PFSK-1 (cell line): ENCODE measurements at regions not wholly inside any gene's neighbourhood (a gene's known extent, or its start where the extent isn't known, plus 50 kb on each side); places are given as distances from the start of the nearest gene placed in this dataset.

ENCODE experiments used
- FOXP2 ChIP-seq: optimal IDR thresholded peaks from 2 replicates; pipeline ENCODE3; 2011; ENCODE audit warnings: borderline replicate concordance, control low read depth, inconsistent platforms; ENCODE audit not compliant: insufficient read depth; ENCODE audit errors: extremely low read length, extremely low read depth
- POLR2AphosphoS5 ChIP-seq: IDR thresholded peaks from 2 replicates; pipeline ENCODE4 v1.6.1; 2012; ENCODE audit warnings: low read depth, mild to moderate bottlenecking, control low read depth, low read length, moderate library complexity
- REST ChIP-seq, 2 experiments: IDR thresholded peaks; 2 replicates each; pipeline versions ENCODE4 v1.6.1 to v1.8.0; 2011 to 2012; ENCODE audit warnings: low read depth in 2 of 2, low read length in 2 of 2, control low read depth in 1 of 2, inconsistent platforms in 1 of 2, mild to moderate bottlenecking in 1 of 2, moderate library complexity in 1 of 2; ENCODE audit not compliant: insufficient read depth in 1 of 2
- SIN3A ChIP-seq: IDR thresholded peaks from 2 replicates; pipeline ENCODE4 v1.6.1; 2012; ENCODE audit warnings: mild to moderate bottlenecking, low read length, moderate library complexity, borderline replicate concordance; ENCODE audit not compliant: insufficient read depth
- TAF1 ChIP-seq: IDR thresholded peaks from 2 replicates; pipeline ENCODE4 v1.6.1; 2012; ENCODE audit warnings: low read length, control low read depth, borderline replicate concordance; ENCODE audit not compliant: insufficient read depth

- TF ChIP-seq REST (IDR thresholded peaks at IDR 0.05; ENCODE audit: insufficient read depth in 1 of 2, low read depth in 2 of 2, low read length in 2 of 2), result no peak
- no peak for TF ChIP-seq SIN3A
- no peak for TF ChIP-seq TAF1
- TF ChIP-seq POLR2AphosphoS5, result no peak
- no peak for TF ChIP-seq FOXP2
These were observed 555.9 kb downstream of the BCOR start for GRCh38 chrX:39541881-39542280.
